MCF 10A (cell line): ENCODE measurements at regions not wholly inside any gene's neighbourhood (a gene's known extent, or its start where the extent isn't known, plus 50 kb on each side); places are given as distances from the start of the nearest gene placed in this dataset.
A peak's percentile ranks its signal among the peaks of the same experiment; 100 is the strongest.

Experiments
- BruUV-seq: library from RNA; stranded (reverse); fragments of 400-500 nt; replicated peaks from 2 replicates; lab custom pipeline; 2021; lab: Mats Ljungman, UMichigan
- CTCF ChIA-PET: fragments of 300-600 bp; sonication (Branson Sonifier 250); formaldehyde crosslinking; extraction: SDS; loops from one replicate; lab custom pipeline; 2021; ENCODE audit warnings: antibody characterized with exemption, inconsistent platforms; lab: Yijun Ruan, JAX
- POLR2A ChIA-PET: fragments of 300-600, 350-650 bp; sonication (Branson Sonifier 250); formaldehyde crosslinking; extraction: SDS; loops from one replicate; lab custom pipeline; 2020; ENCODE audit warnings: antibody characterized with exemption, inconsistent platforms; lab: Yijun Ruan, JAX
- DNase-seq: peaks from one replicate; pipeline ENCODE4 v3.0.0-alpha.2; 2018; ENCODE audit not compliant: unreplicated experiment
- H3K27ac Mint-ChIP-seq: one replicate; pipeline ENCODE4 v1.8.0; 2022; ENCODE audit warnings: mild to moderate bottlenecking, low read depth, mixed read lengths; ENCODE audit not compliant: unreplicated experiment
- H3K27me3 Mint-ChIP-seq: one replicate; pipeline ENCODE4 v1.8.0; 2022; ENCODE audit warnings: mixed read lengths; ENCODE audit not compliant: insufficient read depth, unreplicated experiment
- H3K36me3 Mint-ChIP-seq: one replicate; pipeline ENCODE4 v1.8.0; 2022; ENCODE audit warnings: mild to moderate bottlenecking, moderate library complexity, mixed read lengths; ENCODE audit not compliant: insufficient read depth, unreplicated experiment
- H3K4me1 Mint-ChIP-seq: one replicate; pipeline ENCODE4 v1.8.0; 2022; ENCODE audit warnings: mixed read lengths; ENCODE audit not compliant: insufficient read depth, unreplicated experiment
- H3K4me3 Mint-ChIP-seq: one replicate; pipeline ENCODE4 v1.8.0; 2022; ENCODE audit warnings: mild to moderate bottlenecking, moderate library complexity, mixed read lengths; ENCODE audit not compliant: unreplicated experiment
- H3K9me3 Mint-ChIP-seq: one replicate; pipeline ENCODE4 v1.8.0; 2022; ENCODE audit warnings: mixed read lengths; ENCODE audit not compliant: unreplicated experiment
- intact Hi-C: fragments of 100-400 bp; cut with micrococcal nuclease; formaldehyde crosslinking; loops from 2 replicates; pipeline ENCODE4 v1.14.1; 2022
- TF ChIP-seq, protein P1 (sequence below): fragments of 200-600 bp; IDR thresholded peaks from one replicate; pipeline ENCODE4 v1.8.0; 2022; ENCODE audit warnings: antibody characterized with exemption, mild to moderate bottlenecking; ENCODE audit not compliant: unreplicated experiment

GRCh38 chr4:93896516-93896915 lies 68.0 kb downstream of the ATOH1 start:
- Mint-ChIP-seq H3K4me3 (no peak overlapping the region), H3K27ac (no peak overlapping the region), H3K4me1 (no peaks in the 10 kb centered on the region), H3K36me3 (no peaks in the 10 kb centered on the region), H3K9me3 (no peaks in the 10 kb centered on the region), H3K27me3 (no peaks in the 10 kb centered on the region)
- ChIA-PET CTCF (interaction anchor here (1.1 to 3.9 kb wide), 7 partner anchors 7 to 243 kb away, joined by 3 to 37 read pairs (median 5); no protein-coding TSS in a partner anchor), POLR2A (interaction anchor here (1.3 kb wide), 1 partner anchor 37 kb away, joined by 3 read pairs; no protein-coding TSS in a partner anchor)
- no peak for DNase-seq
- intact Hi-C loops, result loop anchor here (5.0 kb wide), 1 partner anchor 361 kb away; no protein-coding TSS in a partner anchor
- no TSS peak for BruUV-seq
- TF ChIP-seq, protein P1, sequence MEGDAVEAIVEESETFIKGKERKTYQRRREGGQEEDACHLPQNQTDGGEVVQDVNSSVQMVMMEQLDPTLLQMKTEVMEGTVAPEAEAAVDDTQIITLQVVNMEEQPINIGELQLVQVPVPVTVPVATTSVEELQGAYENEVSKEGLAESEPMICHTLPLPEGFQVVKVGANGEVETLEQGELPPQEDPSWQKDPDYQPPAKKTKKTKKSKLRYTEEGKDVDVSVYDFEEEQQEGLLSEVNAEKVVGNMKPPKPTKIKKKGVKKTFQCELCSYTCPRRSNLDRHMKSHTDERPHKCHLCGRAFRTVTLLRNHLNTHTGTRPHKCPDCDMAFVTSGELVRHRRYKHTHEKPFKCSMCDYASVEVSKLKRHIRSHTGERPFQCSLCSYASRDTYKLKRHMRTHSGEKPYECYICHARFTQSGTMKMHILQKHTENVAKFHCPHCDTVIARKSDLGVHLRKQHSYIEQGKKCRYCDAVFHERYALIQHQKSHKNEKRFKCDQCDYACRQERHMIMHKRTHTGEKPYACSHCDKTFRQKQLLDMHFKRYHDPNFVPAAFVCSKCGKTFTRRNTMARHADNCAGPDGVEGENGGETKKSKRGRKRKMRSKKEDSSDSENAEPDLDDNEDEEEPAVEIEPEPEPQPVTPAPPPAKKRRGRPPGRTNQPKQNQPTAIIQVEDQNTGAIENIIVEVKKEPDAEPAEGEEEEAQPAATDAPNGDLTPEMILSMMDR, result no peak

GRCh38 chr4:93897559-93897958 lies 69.0 kb downstream of the ATOH1 start:
- peak; percentile 39 for DNase-seq
- no TSS peak for BruUV-seq
- H3K4me1 Mint-ChIP-seq, result no peaks in the 10 kb centered on the region
- intact Hi-C loops, result loop anchor here (1.0 to 5.0 kb wide), 2 partner anchors 229 to 360 kb away; no protein-coding TSS in a partner anchor
- no peaks in the 10 kb centered on the region for H3K36me3 Mint-ChIP-seq
- no peaks in the 10 kb centered on the region for H3K27me3 Mint-ChIP-seq
- TF ChIP-seq, protein P1, result peak; percentile 26
- no peaks in the 10 kb centered on the region for H3K9me3 Mint-ChIP-seq
- POLR2A ChIA-PET, result interaction anchor here (1.3 kb wide), 1 partner anchor 38 kb away, joined by 3 read pairs; no protein-coding TSS in a partner anchor
- H3K4me3 Mint-ChIP-seq, result no peak overlapping the region
- CTCF ChIA-PET, result interaction anchor here (0.7 to 3.9 kb wide), 16 partner anchors 8 to 242 kb away, joined by 3 to 37 read pairs (median 4); no protein-coding TSS in a partner anchor
- H3K27ac Mint-ChIP-seq, result no peak overlapping the region

DNA sequence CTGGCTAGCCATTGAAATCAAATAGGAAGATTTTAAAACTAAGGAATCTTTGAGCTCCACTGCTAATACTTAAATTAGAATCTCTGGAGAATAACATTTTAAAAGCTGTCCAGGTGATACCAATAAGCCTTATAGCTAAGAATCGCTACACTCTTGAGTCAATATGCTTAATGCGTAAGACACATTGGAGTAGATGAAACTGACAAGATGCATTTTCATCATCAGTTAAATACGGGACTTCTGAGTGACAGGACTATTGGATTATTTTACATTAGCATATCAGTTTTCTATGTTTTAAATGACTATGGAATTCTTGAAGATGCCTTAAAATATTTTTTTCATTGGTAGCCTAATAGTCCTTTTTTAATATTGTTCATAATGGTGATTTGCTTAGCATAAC lies 80.2 kb downstream of the ATOH1 start:
- Mint-ChIP-seq H3K36me3 (no peaks in the 10 kb centered on the region), H3K27me3 (no peaks in the 10 kb centered on the region), H3K27ac (no peak overlapping the region), H3K4me3 (no peak overlapping the region), H3K4me1 (peaks cover 5% of the 10 kb centered on the region), H3K9me3 (peaks cover 8% of the 10 kb centered on the region)
- intact Hi-C loops, result no loop called here
- no peak for DNase-seq
- ChIA-PET POLR2A (no interaction called here), CTCF (interaction anchor here (2.0 kb wide), 1 partner anchor 11 kb away, joined by 12 read pairs; no protein-coding TSS in a partner anchor)
- TF ChIP-seq, protein P1, result no peak
- BruUV-seq, result no TSS peak

DNA sequence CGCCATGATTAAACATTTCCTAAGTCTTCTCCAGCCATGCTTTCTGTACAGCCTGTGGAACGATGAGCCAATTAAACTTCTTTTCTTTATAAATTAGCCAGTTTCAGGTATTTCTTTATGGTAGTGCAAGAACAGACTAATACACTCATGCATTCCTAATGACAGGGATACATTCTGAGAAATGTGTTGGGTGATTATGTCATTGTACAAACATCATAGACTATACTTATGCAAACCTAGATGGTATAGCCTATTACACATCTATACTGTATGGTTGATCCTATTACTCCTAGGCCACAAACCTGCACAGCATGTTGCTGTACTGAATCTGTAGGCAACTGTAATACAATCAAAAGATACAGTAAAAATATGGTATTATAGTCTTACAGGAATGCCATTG lies 83.1 kb downstream of the ATOH1 start:
- CTCF ChIA-PET, result no interaction called here
- TF ChIP-seq, protein P1, result no peak
- Mint-ChIP-seq H3K27me3 (no peaks in the 10 kb centered on the region), H3K36me3 (no peaks in the 10 kb centered on the region), H3K4me3 (no peak overlapping the region), H3K27ac (no peak overlapping the region), H3K9me3 (peaks cover 8% of the 10 kb centered on the region), H3K4me1 (peaks cover 5% of the 10 kb centered on the region)
- DNase-seq, result no peak
- intact Hi-C loops, result no loop called here
- no TSS peak for BruUV-seq
- POLR2A ChIA-PET, result no interaction called here
